HepG2 (cell line): ENCODE measurements at regions not wholly inside any gene's neighbourhood (a gene's known extent, or its start where the extent isn't known, plus 50 kb on each side); places are given as distances from the start of the nearest gene placed in this dataset.

ENCODE experiments used
- CREB1 ChIP-seq, 2 experiments: fragments of 450-650 bp in 1 of 2; IDR thresholded peaks; 2 replicates each; pipeline ENCODE4 v1.6.1; 2016 to 2017; ENCODE audit warnings: control low read depth in 1 of 2, mild to moderate bottlenecking in 1 of 2, missing compliant biosample characterization in 1 of 2, missing genetic modification characterization in 1 of 2
- E2F5 ChIP-seq: sonication (generic); formaldehyde crosslinking; conservative IDR thresholded peaks from 2 replicates; pipeline ENCODE4 v1.4.0; 2020; ENCODE audit warnings: missing genetic modification reagents
- HES4 ChIP-seq: sonication (generic); formaldehyde crosslinking; IDR thresholded peaks from 2 replicates; pipeline ENCODE4 v1.9.0; 2021; ENCODE audit warnings: mild to moderate bottlenecking, missing genetic modification reagents, borderline replicate concordance
- HIC2 ChIP-seq: sonication (generic); formaldehyde crosslinking; IDR thresholded peaks from 2 replicates; pipeline ENCODE4 v1.9.0; 2022; ENCODE audit warnings: low read depth, missing genetic modification reagents
- MYC ChIP-seq: sonication (generic); formaldehyde crosslinking; IDR thresholded peaks from 2 replicates; pipeline ENCODE4 v1.9.0; 2021; ENCODE audit warnings: missing genetic modification reagents, borderline replicate concordance
- NFYB ChIP-seq: sonication (generic); formaldehyde crosslinking; IDR thresholded peaks from 2 replicates; pipeline ENCODE4 v1.4.0; 2020; ENCODE audit warnings: missing genetic modification reagents
- POGK ChIP-seq: sonication (generic); formaldehyde crosslinking; conservative IDR thresholded peaks from 2 replicates; pipeline ENCODE4 v1.8.0; 2022; ENCODE audit warnings: mild to moderate bottlenecking, moderate library complexity, missing genetic modification reagents
- SIN3A ChIP-seq: IDR thresholded peaks from 2 replicates; pipeline ENCODE4 v1.6.1; 2011; ENCODE audit warnings: low read depth, mild to moderate bottlenecking, control low read depth, low read length, borderline replicate concordance
- ZNF343 ChIP-seq: sonication (generic); formaldehyde crosslinking; IDR thresholded peaks from 2 replicates; pipeline ENCODE4 v1.4.0; 2020; ENCODE audit warnings: mild to moderate bottlenecking, missing genetic modification reagents
- ZNF891 ChIP-seq: sonication (generic); formaldehyde crosslinking; IDR thresholded peaks from 2 replicates; pipeline ENCODE4 v1.5.0; 2020; ENCODE audit warnings: mild to moderate bottlenecking, missing genetic modification reagents
- TF ChIP-seq, protein P1 (sequence below): sonication (generic); formaldehyde crosslinking; IDR thresholded peaks from 2 replicates; pipeline ENCODE4 v1.5.1; 2020; ENCODE audit warnings: mild to moderate bottlenecking, missing genetic modification reagents, borderline replicate concordance
- TF ChIP-seq, protein P2 (sequence below): sonication (generic); formaldehyde crosslinking; IDR thresholded peaks from 2 replicates; pipeline ENCODE4 v1.5.0; 2020; ENCODE audit warnings: mild to moderate bottlenecking, missing genetic modification reagents, moderate library complexity
- TF ChIP-seq, protein P3 (sequence below): IDR thresholded peaks from 2 replicates; pipeline ENCODE4 v1.6.1; 2012; ENCODE audit warnings: inconsistent platforms

DNA sequence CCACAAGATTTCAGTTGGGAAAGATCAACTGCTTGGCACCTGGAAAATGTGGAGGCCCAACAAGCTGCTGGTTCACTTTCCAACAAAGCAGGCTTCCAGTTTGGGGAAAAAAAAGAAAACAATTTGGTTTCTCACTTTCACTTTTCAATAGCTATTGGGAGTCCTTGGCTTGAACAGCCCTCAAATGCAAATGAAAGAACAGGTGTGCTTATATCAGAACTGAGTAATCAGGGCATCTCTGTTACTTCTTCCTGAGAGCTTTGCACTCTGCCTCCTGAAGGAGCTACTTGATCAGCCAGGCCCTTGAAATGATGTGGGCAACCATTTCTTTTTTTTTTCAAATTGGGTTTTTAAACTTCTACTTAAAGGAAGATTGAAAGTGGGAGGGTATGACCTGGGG, 73.5 kb downstream of the MFAP3 start:
- TF ChIP-seq ZNF891 (no peak), CREB1 (IDR thresholded peaks at IDR 0.05) (no peak), CREB1 (CRISPR knock-in tag; IDR thresholded peaks at IDR 0.05) (no peak), POGK (CRISPR knock-in tag) (no peak), HIC2 (CRISPR knock-in tag) (no peak), E2F5 (CRISPR knock-in tag) (no peak), HES4 (CRISPR knock-in tag) (no peak), MYC (CRISPR knock-in tag) (no peak), SIN3A (no peak), ZNF343 (CRISPR knock-in tag) (no peak), NFYB (CRISPR knock-in tag) (no peak)
- TF ChIP-seq, protein P1, sequence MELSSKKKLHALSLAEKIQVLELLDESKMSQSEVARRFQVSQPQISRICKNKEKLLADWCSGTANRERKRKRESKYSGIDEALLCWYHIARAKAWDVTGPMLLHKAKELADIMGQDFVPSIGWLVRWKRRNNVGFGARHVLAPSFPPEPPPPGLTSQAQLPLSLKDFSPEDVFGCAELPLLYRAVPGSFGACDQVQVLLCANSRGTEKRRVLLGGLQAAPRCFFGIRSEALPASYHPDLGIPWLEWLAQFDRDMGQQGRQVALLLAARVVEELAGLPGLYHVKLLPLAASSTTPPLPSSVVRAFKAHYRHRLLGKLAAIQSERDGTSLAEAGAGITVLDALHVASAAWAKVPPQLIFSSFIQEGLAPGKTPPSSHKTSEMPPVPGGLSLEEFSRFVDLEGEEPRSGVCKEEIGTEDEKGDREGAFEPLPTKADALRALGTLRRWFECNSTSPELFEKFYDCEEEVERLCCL (CRISPR knock-in tag) = no peak
- TF ChIP-seq, protein P2, sequence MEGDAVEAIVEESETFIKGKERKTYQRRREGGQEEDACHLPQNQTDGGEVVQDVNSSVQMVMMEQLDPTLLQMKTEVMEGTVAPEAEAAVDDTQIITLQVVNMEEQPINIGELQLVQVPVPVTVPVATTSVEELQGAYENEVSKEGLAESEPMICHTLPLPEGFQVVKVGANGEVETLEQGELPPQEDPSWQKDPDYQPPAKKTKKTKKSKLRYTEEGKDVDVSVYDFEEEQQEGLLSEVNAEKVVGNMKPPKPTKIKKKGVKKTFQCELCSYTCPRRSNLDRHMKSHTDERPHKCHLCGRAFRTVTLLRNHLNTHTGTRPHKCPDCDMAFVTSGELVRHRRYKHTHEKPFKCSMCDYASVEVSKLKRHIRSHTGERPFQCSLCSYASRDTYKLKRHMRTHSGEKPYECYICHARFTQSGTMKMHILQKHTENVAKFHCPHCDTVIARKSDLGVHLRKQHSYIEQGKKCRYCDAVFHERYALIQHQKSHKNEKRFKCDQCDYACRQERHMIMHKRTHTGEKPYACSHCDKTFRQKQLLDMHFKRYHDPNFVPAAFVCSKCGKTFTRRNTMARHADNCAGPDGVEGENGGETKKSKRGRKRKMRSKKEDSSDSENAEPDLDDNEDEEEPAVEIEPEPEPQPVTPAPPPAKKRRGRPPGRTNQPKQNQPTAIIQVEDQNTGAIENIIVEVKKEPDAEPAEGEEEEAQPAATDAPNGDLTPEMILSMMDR = no peak
- TF ChIP-seq, protein P3, sequence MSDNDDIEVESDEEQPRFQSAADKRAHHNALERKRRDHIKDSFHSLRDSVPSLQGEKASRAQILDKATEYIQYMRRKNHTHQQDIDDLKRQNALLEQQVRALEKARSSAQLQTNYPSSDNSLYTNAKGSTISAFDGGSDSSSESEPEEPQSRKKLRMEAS = no peak
